AG10803 (cell line): ENCODE measurements at regions not wholly inside any gene's neighbourhood (a gene's known extent, or its start where the extent isn't known, plus 50 kb on each side); places are given as distances from the start of the nearest gene placed in this dataset.

Experiments used
- DNase-seq: peaks from one replicate; pipeline ENCODE4 v3.0.0; 2010; ENCODE audit warnings: low read depth
- H3K4me3 ChIP-seq: 2 replicates; pipeline ENCODE4 v1.5.1; 2011; ENCODE audit warnings: mild to moderate bottlenecking, low read length, control low read depth
- CTCF ChIP-seq: conservative IDR thresholded peaks from 2 replicates; pipeline ENCODE4 v1.5.1; 2011; ENCODE audit warnings: mild to moderate bottlenecking, low read length, control low read depth, inconsistent platforms

DNA sequence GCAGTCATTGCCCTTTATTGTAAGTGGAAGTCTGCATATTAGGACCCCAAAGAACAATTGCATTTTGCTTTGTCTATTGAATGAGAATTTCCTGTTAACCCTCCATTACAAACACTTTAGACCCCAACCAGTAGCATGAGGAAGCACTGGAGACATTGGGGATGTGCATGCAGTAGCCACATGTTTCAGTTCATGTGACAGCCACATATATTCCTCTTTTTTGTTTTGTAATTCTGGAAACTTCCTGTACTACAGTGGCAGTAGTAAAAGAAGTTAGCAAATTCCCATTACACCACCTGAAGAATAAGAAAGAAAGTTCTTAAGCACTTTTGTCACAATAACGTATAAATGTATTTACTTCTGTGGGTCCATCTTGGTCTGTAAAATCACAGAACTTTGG is 281.1 kb upstream of the SLC14A2 start:
- DNase-seq, result no peak
- no peak overlapping the region for H3K4me3 ChIP-seq
- no peak for TF ChIP-seq CTCF

DNA sequence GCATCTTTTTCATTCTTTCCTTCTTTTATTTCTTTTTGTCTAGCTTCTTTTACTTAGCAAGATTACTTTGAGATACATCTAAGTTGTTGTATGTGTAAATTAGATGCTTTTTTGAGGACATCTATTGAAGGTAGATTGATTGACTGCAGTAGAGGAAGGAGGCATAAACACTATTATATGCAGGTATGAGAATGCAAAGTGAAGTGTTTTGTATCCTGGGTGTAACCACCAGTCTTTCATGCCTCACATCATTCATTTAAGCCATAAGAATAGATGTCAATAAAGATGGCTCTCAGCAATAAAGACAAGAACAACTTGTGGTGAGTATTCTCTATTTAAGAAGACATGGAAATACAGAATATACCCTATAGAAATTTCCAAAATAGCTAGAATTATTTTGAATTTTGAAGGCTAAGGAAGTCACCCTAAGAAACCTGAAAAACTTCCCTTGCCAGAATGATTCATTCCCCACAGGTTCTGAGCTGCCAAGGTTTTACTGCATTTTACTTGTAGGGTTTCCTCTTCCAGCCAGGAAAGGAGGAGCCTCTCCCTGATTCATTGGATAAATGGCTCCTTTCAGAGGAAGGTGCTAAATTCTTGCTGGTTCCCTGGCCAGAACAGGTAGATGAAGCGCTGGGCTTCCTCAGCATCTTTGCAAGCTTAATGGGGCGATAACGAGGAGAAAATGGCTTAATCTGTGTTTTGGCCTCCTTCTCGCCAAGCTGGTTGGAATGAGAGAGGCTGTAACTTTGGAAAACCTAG is 279.8 kb upstream of the SLC14A2 start:
- H3K4me3 ChIP-seq, result no peak overlapping the region
- DNase-seq, result peak; percentile 30
- TF ChIP-seq CTCF, result no peak

GRCh38 chr18:45336448-45336847 is 278.8 kb upstream of the SLC14A2 start:
- no peak for TF ChIP-seq CTCF
- no peak overlapping the region for H3K4me3 ChIP-seq
- DNase-seq, result no peak

DNA sequence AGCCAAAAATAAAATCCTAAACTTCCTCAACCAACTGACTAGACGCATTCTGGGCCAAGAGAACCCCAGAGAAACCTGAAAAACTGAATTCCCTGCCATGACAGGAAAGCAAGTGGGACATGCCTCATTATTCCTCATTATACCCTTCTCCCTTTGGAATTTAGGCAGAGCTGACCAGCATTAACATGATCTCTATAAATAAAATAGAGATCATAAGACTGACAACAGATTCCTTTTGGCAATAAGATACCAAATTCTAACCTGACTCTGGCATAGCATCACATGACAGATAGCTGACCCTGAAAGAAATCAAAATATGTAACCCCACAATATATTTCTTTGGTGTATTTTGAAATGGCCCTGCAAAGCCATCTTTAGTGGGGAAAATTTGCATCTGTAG is 277.8 kb upstream of the SLC14A2 start:
- TF ChIP-seq CTCF, result no peak

GRCh38 chr18:45339810-45340550 is 275.3 kb upstream of the SLC14A2 start:
- TF ChIP-seq CTCF, result no peak
- no peak overlapping the region for H3K4me3 ChIP-seq
- no peak for DNase-seq

More for the DNA sequence above, 277.8 kb upstream of the SLC14A2 start:
- DNase-seq, result no peak
- H3K4me3 ChIP-seq, result no peak overlapping the region

- no peak for DNase-seq
Measured at GRCh38 chr18:45340884-45341283, 274.4 kb upstream of the SLC14A2 start.

More at GRCh38 chr18:45340884-45341283, 274.4 kb upstream of the SLC14A2 start:
- TF ChIP-seq CTCF, result no peak
- no peak overlapping the region for H3K4me3 ChIP-seq
